H9 (cell line): ENCODE measurements at regions not wholly inside any gene's neighbourhood (a gene's known extent, or its start where the extent isn't known, plus 50 kb on each side); places are given as distances from the start of the nearest gene placed in this dataset.

ENCODE experiments used
- DNase-seq: peaks from one replicate; pipeline ENCODE4 v3.0.0-alpha.2; 2017
- H2AFZ ChIP-seq: one replicate; pipeline ENCODE4 v1.6.1; 2013; ENCODE audit warnings: mild to moderate bottlenecking, low read length, control low read depth, moderate library complexity
- H2AK5ac ChIP-seq: 2 replicates; pipeline ENCODE4 v1.6.1; 2013; ENCODE audit warnings: low read length, control low read depth, mixed read lengths; ENCODE audit not compliant: insufficient read length
- H2BK120ac ChIP-seq: one replicate; pipeline ENCODE4 v1.6.1; 2013; ENCODE audit warnings: low read depth, mild to moderate bottlenecking, low read length, control low read depth, inconsistent platforms; ENCODE audit not compliant: poor library complexity, severe bottlenecking
- H2BK12ac ChIP-seq: 2 replicates; pipeline ENCODE4 v1.6.1; 2013; ENCODE audit warnings: low read length, control low read depth, mixed read lengths, low read depth; ENCODE audit not compliant: insufficient read length
- H2BK15ac ChIP-seq: 2 replicates; pipeline ENCODE4 v1.6.1; 2013; ENCODE audit warnings: low read depth, low read length, control low read depth
- H2BK20ac ChIP-seq: one replicate; pipeline ENCODE4 v1.6.1; 2013; ENCODE audit warnings: low read depth, mild to moderate bottlenecking, low read length, control low read depth, inconsistent platforms; ENCODE audit not compliant: poor library complexity, severe bottlenecking
- H2BK5ac ChIP-seq: 2 replicates; pipeline ENCODE4 v1.6.1; 2013; ENCODE audit warnings: low read length, control low read depth, mixed read lengths; ENCODE audit not compliant: insufficient read length
- H3K14ac ChIP-seq: 2 replicates; pipeline ENCODE4 v1.6.1; 2013; ENCODE audit warnings: low read length, control low read depth; ENCODE audit not compliant: insufficient read depth
- H3K18ac ChIP-seq: 2 replicates; pipeline ENCODE4 v1.6.1; 2013; ENCODE audit warnings: low read depth, mild to moderate bottlenecking, mixed read lengths, low read length, control low read depth; ENCODE audit not compliant: insufficient read length
- H3K23ac ChIP-seq: 2 replicates; pipeline ENCODE4 v1.6.1; 2013; ENCODE audit warnings: low read length, control low read depth, mixed read lengths, low read depth; ENCODE audit not compliant: insufficient read length
- H3K23me2 ChIP-seq: 2 replicates; pipeline ENCODE4 v1.6.1; 2013; ENCODE audit warnings: low read depth, mild to moderate bottlenecking, mixed read lengths, low read length, control low read depth; ENCODE audit not compliant: insufficient read length, poor library complexity, severe bottlenecking
- H3K27ac ChIP-seq: 2 replicates; pipeline ENCODE4 v1.5.1; 2013; ENCODE audit warnings: low read length, control low read depth, mixed read lengths, low read depth; ENCODE audit not compliant: insufficient read length
- H3K27me3 ChIP-seq: 2 replicates; pipeline ENCODE4 v1.6.1; 2013; ENCODE audit warnings: low read length, control low read depth, inconsistent platforms; ENCODE audit not compliant: insufficient read depth
- H3K4ac ChIP-seq: 2 replicates; pipeline ENCODE4 v1.6.1; 2013; ENCODE audit warnings: low read depth, mild to moderate bottlenecking, control low read depth, inconsistent platforms, low read length, moderate library complexity
- H3K4me1 ChIP-seq: 2 replicates; pipeline ENCODE4 v1.6.1; 2013; ENCODE audit warnings: low read length, control low read depth, inconsistent platforms; ENCODE audit not compliant: insufficient read depth
- H3K4me2 ChIP-seq: 2 replicates; pipeline ENCODE4 v1.6.1; 2013; ENCODE audit warnings: low read length, control low read depth, mixed read lengths; ENCODE audit not compliant: insufficient read length, insufficient read depth
- H3K56ac ChIP-seq: 2 replicates; pipeline ENCODE4 v1.6.1; 2013; ENCODE audit warnings: low read depth, mild to moderate bottlenecking, mixed read lengths, low read length, control low read depth; ENCODE audit not compliant: insufficient read length
- H3K79me1 ChIP-seq: 2 replicates; pipeline ENCODE4 v1.6.1; 2013; ENCODE audit warnings: low read depth, mild to moderate bottlenecking, moderate library complexity, low read length, control low read depth, inconsistent platforms; ENCODE audit not compliant: insufficient read depth, poor library complexity, severe bottlenecking
- H3K79me2 ChIP-seq: 2 replicates; pipeline ENCODE4 v1.6.1; 2013; ENCODE audit warnings: low read length, control low read depth, inconsistent platforms; ENCODE audit not compliant: insufficient read depth
- H3K9ac ChIP-seq: 2 replicates; pipeline ENCODE4 v1.6.1; 2013; ENCODE audit warnings: low read length, control low read depth, mixed read lengths; ENCODE audit not compliant: insufficient read length; ENCODE audit errors: extremely low read depth
- H3K9me3 ChIP-seq: one replicate; pipeline ENCODE4 v1.6.1; 2013; ENCODE audit warnings: low read depth, low read length, inconsistent platforms; ENCODE audit not compliant: control insufficient read depth
- H3T11ph ChIP-seq: one replicate; pipeline ENCODE4 v1.6.1; 2013; ENCODE audit warnings: mild to moderate bottlenecking, low read length, control low read depth, inconsistent platforms
- H4K20me1 ChIP-seq: one replicate; pipeline ENCODE4 v1.6.1; 2013; ENCODE audit not compliant: control insufficient read depth, insufficient read length, insufficient read depth
- H4K5ac ChIP-seq: 2 replicates; pipeline ENCODE4 v1.6.1; 2013; ENCODE audit warnings: low read depth, mild to moderate bottlenecking, mixed read lengths, low read length, control low read depth; ENCODE audit not compliant: insufficient read length
- H4K8ac ChIP-seq: replicated peaks from 2 replicates; pipeline ENCODE4 v1.6.1; 2013; ENCODE audit warnings: low read length, control low read depth, mixed read lengths, low read depth; ENCODE audit not compliant: insufficient read length
- H4K91ac ChIP-seq: 2 replicates; pipeline ENCODE4 v1.6.1; 2013; ENCODE audit warnings: low read depth, mild to moderate bottlenecking, moderate library complexity, mixed read lengths, low read length, control low read depth; ENCODE audit not compliant: insufficient read length
- H3K27ac Mint-ChIP-seq, 3 experiments: 2 replicates in 2 of 3; 3 replicates in 1 of 3; pipeline ENCODE4 v1.8.0; 2020 to 2021; ENCODE audit warnings: mixed read lengths in 3 of 3, mild to moderate bottlenecking in 1 of 3, moderate library complexity in 1 of 3
- H3K27me3 Mint-ChIP-seq: 2 replicates; pipeline ENCODE4 v1.8.0; 2021; ENCODE audit warnings: low read depth, mild to moderate bottlenecking, moderate library complexity, mixed read lengths
- H3K36me3 Mint-ChIP-seq, 3 experiments: 2 replicates in 2 of 3; 3 replicates in 1 of 3; pipeline ENCODE4 v1.8.0; 2020 to 2021; ENCODE audit warnings: low read depth in 3 of 3, mixed read lengths in 3 of 3; ENCODE audit not compliant: insufficient read depth in 1 of 3
- H3K4me1 Mint-ChIP-seq, 2 experiments: 2 replicates each; pipeline ENCODE4 v1.8.0; 2020; ENCODE audit warnings: mixed read lengths in 2 of 2
- H3K4me3 Mint-ChIP-seq, 2 experiments: 2 replicates in 1 of 2; 3 replicates in 1 of 2; pipeline ENCODE4 v1.8.0; 2020 to 2021; ENCODE audit warnings: mild to moderate bottlenecking in 2 of 2, mixed read lengths in 2 of 2, moderate library complexity in 1 of 2
- H3K9me3 Mint-ChIP-seq, 2 experiments: 2 replicates in 1 of 2; 3 replicates in 1 of 2; pipeline ENCODE4 v1.8.0; 2020; ENCODE audit warnings: mild to moderate bottlenecking in 2 of 2, mixed read lengths in 2 of 2, moderate library complexity in 1 of 2
- CTCF ChIP-seq: fragments of 200-600 bp; sonication (generic); conservative IDR thresholded peaks from 3 replicates; pipeline ENCODE4 v1.8.0; 2021; ENCODE audit warnings: antibody characterized with exemption, mild to moderate bottlenecking
- WGBS: extraction: QIAGEN DNeasy Blood & Tissue Kit; methylation state at CpG from one replicate; pipeline ENCODE4 v1.1.7; 2013; ENCODE audit warnings: missing lambda C conversion rate, low lambda C conversion rate, mixed read lengths; ENCODE audit not compliant: insufficient read length; ENCODE audit errors: extremely low coverage; 5-methylcytosine and 5-hydroxymethylcytosine counted together

- no peaks in the 10 kb centered on the region for H4K20me1 ChIP-seq
- H3K9me3 ChIP-seq, result no peaks in the 10 kb centered on the region
- WGBS, result no CpG with 5 or more reads among the region's 11 CpGs
- no peak overlapping the region for H2BK15ac ChIP-seq
- H3K56ac ChIP-seq, result no peak overlapping the region
- H3K27me3 ChIP-seq, result no peaks in the 10 kb centered on the region
- no peak overlapping the region for H2AK5ac ChIP-seq
- H3K18ac ChIP-seq, result no peak overlapping the region
- H3K23ac ChIP-seq, result no peak overlapping the region
- no peaks in the 10 kb centered on the region for H3K79me2 ChIP-seq
- no peaks in the 10 kb centered on the region for H3K79me1 ChIP-seq
- H4K91ac ChIP-seq, result no peak overlapping the region
- no peak overlapping the region; the same call in 1 of the 2 replicates for H3K4ac ChIP-seq
- H3K9me3 Mint-ChIP-seq, result peaks cover 2 to 6% of the 10 kb centered on the region in 2 experiments; a peak in 2 of 5 replicates
- H2BK120ac ChIP-seq, result no peak overlapping the region
- H3K4me1 ChIP-seq, result no peaks in the 10 kb centered on the region
- no peak overlapping the region for H3K27ac ChIP-seq
- H2BK20ac ChIP-seq, result no peak overlapping the region
- no peak overlapping the region for H3T11ph ChIP-seq
- no peak for TF ChIP-seq CTCF
- no peak overlapping the region for H2AFZ ChIP-seq
- no peak overlapping the region for H4K8ac ChIP-seq
- H2BK12ac ChIP-seq, result no peak overlapping the region
- H3K27me3 Mint-ChIP-seq, result peaks cover 18% of the 10 kb centered on the region
- H3K36me3 Mint-ChIP-seq, result no peaks in the 10 kb centered on the region
- no peak for DNase-seq
- no peak overlapping the region for H3K4me2 ChIP-seq
- no peak overlapping the region for H3K27ac Mint-ChIP-seq
- peaks cover 0 to 2% of the 10 kb centered on the region in 2 experiments; a peak in 1 of 4 replicates for H3K4me1 Mint-ChIP-seq
- no peak overlapping the region; the same call in 1 of the 2 replicates for H3K14ac ChIP-seq
- H3K9ac ChIP-seq, result no peak overlapping the region
- no peak overlapping the region for H3K4me3 Mint-ChIP-seq
- H3K23me2 ChIP-seq, result no peaks in the 10 kb centered on the region
- H4K5ac ChIP-seq, result no peak overlapping the region
- H2BK5ac ChIP-seq, result no peak overlapping the region
These were observed 276.5 kb upstream of the FOXQ1 start for GRCh38 chr6:1035401-1035800.
